SK-N-SH (cell line): ENCODE measurements at regions not wholly inside any gene's neighbourhood (a gene's known extent, or its start where the extent isn't known, plus 50 kb on each side); places are given as distances from the start of the nearest gene placed in this dataset.

Experiments used
- CTCF ChIA-PET: fragments of 300-600, 350-600 bp; formaldehyde crosslinking; extraction: SDS; loops from one replicate; lab custom pipeline; 2021; lab: Yijun Ruan, JAX
- POLR2A ChIA-PET: fragments of 350-600 bp; sonication (Branson Sonifier 250); formaldehyde crosslinking; extraction: SDS; loops from one replicate; lab custom pipeline; 2020; ENCODE audit warnings: antibody characterized with exemption, inconsistent platforms; lab: Yijun Ruan, JAX
- DNase-seq: peaks from one replicate; pipeline ENCODE4 v3.0.0; 2012
- H2AFZ ChIP-seq: fragments of 200-600 bp; sonication (generic); 2 replicates; pipeline ENCODE4 v1.8.1; 2016; ENCODE audit warnings: antibody characterized with exemption, mild to moderate bottlenecking, low read depth
- H3F3A ChIP-seq: fragments of 200-600 bp; sonication (generic); replicated peaks from 2 replicates; pipeline ENCODE3; 2016; ENCODE audit warnings: antibody characterized with exemption, mild to moderate bottlenecking; ENCODE audit not compliant: insufficient read depth
- H3K27ac ChIP-seq, 2 experiments: fragments of 200-500 bp in 1 of 2; fragments of 200-600 bp in 1 of 2; sonication (Bioruptor generic) in 1 of 2; sonication (generic), shearing (Covaris generic) in 1 of 2; 2 replicates each; pipeline versions ENCODE4 v1.5.1 to v1.6.1; 2014 to 2016; ENCODE audit warnings: low read depth in 2 of 2, inconsistent platforms in 1 of 2, low read length in 1 of 2, mild to moderate bottlenecking in 1 of 2, mixed read lengths in 1 of 2
- H3K27me3 ChIP-seq: fragments of 200-600 bp; sonication (generic), shearing (Covaris generic); 2 replicates; pipeline ENCODE4 v1.6.1; 2016; ENCODE audit warnings: mixed run types; ENCODE audit not compliant: insufficient read depth
- H3K36me3 ChIP-seq, 2 experiments: fragments of 200-500 bp in 1 of 2; fragments of 200-600 bp in 1 of 2; sonication (Bioruptor generic) in 1 of 2; sonication (generic) in 1 of 2; replicated peaks in 1 of 2; 2 replicates each; pipeline versions ENCODE3 to v1.5.1; 2014 to 2016; ENCODE audit warnings: low read length in 1 of 2, mild to moderate bottlenecking in 1 of 2; ENCODE audit not compliant: insufficient read depth in 2 of 2, control insufficient read depth in 1 of 2
- H3K4me1 ChIP-seq, 2 experiments: fragments of 200-500 bp in 1 of 2; fragments of 200-600 bp in 1 of 2; sonication (Bioruptor generic) in 1 of 2; sonication (generic), shearing (Covaris generic) in 1 of 2; 2 replicates each; pipeline versions ENCODE4 v1.5.1 to v1.6.1; 2014 to 2016; ENCODE audit warnings: low read depth in 1 of 2, low read length in 1 of 2, mixed run types in 1 of 2; ENCODE audit not compliant: insufficient read depth in 2 of 2, control insufficient read depth in 1 of 2
- H3K4me2 ChIP-seq: fragments of 200-600 bp; sonication (generic), shearing (Covaris generic); 2 replicates; pipeline ENCODE4 v1.6.1; 2017; ENCODE audit warnings: mixed run types
- H3K4me3 ChIP-seq, 2 experiments: fragments of 200-500 bp in 1 of 2; fragments of 200-600 bp in 1 of 2; sonication (Bioruptor generic) in 1 of 2; sonication (generic), shearing (Covaris generic) in 1 of 2; 2 replicates each; pipeline versions ENCODE4 v1.5.1 to v1.8.1; 2014 to 2016; ENCODE audit warnings: low read depth in 2 of 2, inconsistent platforms in 1 of 2, low read length in 1 of 2, mild to moderate bottlenecking in 1 of 2, mixed read lengths in 1 of 2, moderate library complexity in 1 of 2
- H3K79me2 ChIP-seq: fragments of 200-600 bp; sonication (generic); 2 replicates; pipeline ENCODE4 v1.8.1; 2017; ENCODE audit warnings: mild to moderate bottlenecking; ENCODE audit not compliant: insufficient read depth
- H3K9ac ChIP-seq: fragments of 200-600 bp; sonication (generic); 2 replicates; pipeline ENCODE4 v1.6.1; 2017; ENCODE audit warnings: mixed run types
- H3K9me2 ChIP-seq: fragments of 200-600 bp; sonication (generic); 2 replicates; pipeline ENCODE4 v1.6.1; 2017; ENCODE audit warnings: mixed run types
- H3K9me3 ChIP-seq: fragments of 200-600 bp; sonication (generic); 2 replicates; pipeline ENCODE4 v1.6.1; 2017; ENCODE audit warnings: mixed run types, mild to moderate bottlenecking, moderate library complexity
- H4K20me1 ChIP-seq: fragments of 200-600 bp; sonication (generic); 2 replicates; pipeline ENCODE4 v1.6.1; 2017; ENCODE audit warnings: mild to moderate bottlenecking, mixed run types; ENCODE audit not compliant: insufficient read depth
- CTCF ChIP-seq: fragments of 200-600 bp; sonication (generic); IDR thresholded peaks from 2 replicates; pipeline ENCODE4 v1.6.1; 2017; ENCODE audit warnings: antibody characterized with exemption, mild to moderate bottlenecking, moderate library complexity
- JUND ChIP-seq: IDR thresholded peaks from 2 replicates; pipeline ENCODE4 v1.4.0; 2012
- NRF1 ChIP-seq: IDR thresholded peaks from 2 replicates; pipeline ENCODE4 v1.6.1; 2012; ENCODE audit warnings: low read depth, mild to moderate bottlenecking, low read length
- RAD21 ChIP-seq: IDR thresholded peaks from 2 replicates; pipeline ENCODE4 v1.6.1; 2012; ENCODE audit warnings: mild to moderate bottlenecking, low read length
- TEAD4 ChIP-seq: IDR thresholded peaks from 2 replicates; pipeline ENCODE4 v1.4.0; 2012; ENCODE audit warnings: mild to moderate bottlenecking, borderline replicate concordance; ENCODE audit not compliant: insufficient read depth
- USF1 ChIP-seq: IDR thresholded peaks from 2 replicates; pipeline ENCODE4 v1.4.0; 2012; ENCODE audit warnings: low read depth, borderline replicate concordance
- WGBS: methylation state at CpG from one replicate; pipeline ENCODE4 v1.1.6; 2017; ENCODE audit warnings: low lambda C conversion rate; 5-methylcytosine and 5-hydroxymethylcytosine counted together
- TF ChIP-seq, protein P1 (sequence below): IDR thresholded peaks from 2 replicates; pipeline ENCODE4 v1.6.1; 2012; ENCODE audit warnings: mild to moderate bottlenecking, low read depth, low read length, moderate library complexity

DNA sequence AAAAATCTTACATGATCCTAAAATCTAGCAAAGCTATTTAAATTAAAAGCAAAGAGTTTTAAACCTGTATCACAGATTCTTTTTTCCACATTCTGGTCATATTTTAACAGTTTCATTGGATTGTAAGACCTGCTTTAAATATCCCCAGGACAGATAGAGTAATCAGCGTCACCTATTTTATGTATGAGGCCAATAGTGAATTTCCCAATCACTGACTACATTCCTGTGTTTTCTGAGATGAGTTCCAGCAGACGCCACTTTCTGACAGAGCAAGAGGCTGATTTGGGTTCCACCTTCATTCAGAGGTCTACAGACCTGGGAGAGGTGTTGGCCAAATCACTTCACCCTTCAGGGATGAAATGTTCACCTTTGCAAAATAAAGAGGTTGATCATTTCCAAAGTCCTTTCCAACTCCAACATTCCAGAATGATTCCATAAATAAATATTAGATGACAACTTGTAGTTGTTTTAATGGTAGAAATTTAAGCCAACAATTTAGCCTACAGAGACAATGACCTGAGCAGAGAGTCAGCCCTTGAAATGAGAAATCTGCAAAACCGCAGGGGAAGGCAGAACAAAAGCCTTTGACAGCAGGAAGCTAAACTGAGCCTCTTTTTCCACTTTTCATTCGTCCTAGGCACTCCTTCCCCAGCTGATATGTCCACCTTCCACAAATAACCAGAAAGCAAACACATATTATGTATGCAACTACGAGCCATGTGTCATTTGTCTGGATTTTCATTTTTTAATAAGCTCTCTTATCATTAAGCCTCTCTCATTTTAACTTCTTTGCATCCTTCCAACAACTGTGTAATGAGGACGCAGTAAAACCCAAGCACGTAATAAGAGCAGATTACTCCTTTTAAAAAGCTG is 105.2 kb downstream of the TFAP2A start:
- no peak overlapping the region for H3K4me2 ChIP-seq
- CTCF ChIA-PET, result no interaction called here

More for the DNA sequence above, 105.2 kb downstream of the TFAP2A start:
- TF ChIP-seq JUND, result no peak
- no peak for TF ChIP-seq TEAD4
- TF ChIP-seq USF1, result no peak
- no peak for TF ChIP-seq RAD21
- TF ChIP-seq CTCF, result no peak
- no peak for TF ChIP-seq NRF1
- TF ChIP-seq, protein P1, sequence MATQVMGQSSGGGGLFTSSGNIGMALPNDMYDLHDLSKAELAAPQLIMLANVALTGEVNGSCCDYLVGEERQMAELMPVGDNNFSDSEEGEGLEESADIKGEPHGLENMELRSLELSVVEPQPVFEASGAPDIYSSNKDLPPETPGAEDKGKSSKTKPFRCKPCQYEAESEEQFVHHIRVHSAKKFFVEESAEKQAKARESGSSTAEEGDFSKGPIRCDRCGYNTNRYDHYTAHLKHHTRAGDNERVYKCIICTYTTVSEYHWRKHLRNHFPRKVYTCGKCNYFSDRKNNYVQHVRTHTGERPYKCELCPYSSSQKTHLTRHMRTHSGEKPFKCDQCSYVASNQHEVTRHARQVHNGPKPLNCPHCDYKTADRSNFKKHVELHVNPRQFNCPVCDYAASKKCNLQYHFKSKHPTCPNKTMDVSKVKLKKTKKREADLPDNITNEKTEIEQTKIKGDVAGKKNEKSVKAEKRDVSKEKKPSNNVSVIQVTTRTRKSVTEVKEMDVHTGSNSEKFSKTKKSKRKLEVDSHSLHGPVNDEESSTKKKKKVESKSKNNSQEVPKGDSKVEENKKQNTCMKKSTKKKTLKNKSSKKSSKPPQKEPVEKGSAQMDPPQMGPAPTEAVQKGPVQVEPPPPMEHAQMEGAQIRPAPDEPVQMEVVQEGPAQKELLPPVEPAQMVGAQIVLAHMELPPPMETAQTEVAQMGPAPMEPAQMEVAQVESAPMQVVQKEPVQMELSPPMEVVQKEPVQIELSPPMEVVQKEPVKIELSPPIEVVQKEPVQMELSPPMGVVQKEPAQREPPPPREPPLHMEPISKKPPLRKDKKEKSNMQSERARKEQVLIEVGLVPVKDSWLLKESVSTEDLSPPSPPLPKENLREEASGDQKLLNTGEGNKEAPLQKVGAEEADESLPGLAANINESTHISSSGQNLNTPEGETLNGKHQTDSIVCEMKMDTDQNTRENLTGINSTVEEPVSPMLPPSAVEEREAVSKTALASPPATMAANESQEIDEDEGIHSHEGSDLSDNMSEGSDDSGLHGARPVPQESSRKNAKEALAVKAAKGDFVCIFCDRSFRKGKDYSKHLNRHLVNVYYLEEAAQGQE, result no peak
- DNase-seq, result no peak
- POLR2A ChIA-PET, result no interaction called here
- Histone ChIP-seq H3K4me3 (no peak overlapping the region), H4K20me1 (no peaks in the 10 kb centered on the region), H3F3A (no peaks in the 10 kb centered on the region), H3K9me3 (no peaks in the 10 kb centered on the region), H3K79me2 (no peaks in the 10 kb centered on the region), H3K27me3 (peaks cover 44% of the 10 kb centered on the region; the same call in 1 of the 2 replicates), H3K9ac (no peak overlapping the region), H2AFZ (no peak overlapping the region), H3K4me1 (no peaks in the 10 kb centered on the region), H3K36me3 (no peaks in the 10 kb centered on the region), H3K9me2 (no peaks in the 10 kb centered on the region), H3K27ac (no peak overlapping the region)
- WGBS, result 12% methylated on average over 7 of the region's 7 CpGs
